ENCODE measurements at regions not wholly inside any gene's neighbourhood (a gene's known extent, or its start where the extent isn't known, plus 50 kb on each side); places are given as distances from the start of the nearest gene placed in this dataset.

- TF ChIP-seq CTCF (conservative IDR thresholded peaks at IDR 0.05; ENCODE audit: low read length) (no peak), EZH2phosphoT487 (IDR thresholded peaks at IDR 0.05; ENCODE audit: borderline replicate concordance, low read depth, low read length) (no peak)
- no peak overlapping the region for H3K4me2 ChIP-seq (ENCODE audit: low read length)
- H2AFZ ChIP-seq (ENCODE audit: low read length) = no peak overlapping the region
- no TSS peak for BruUV-seq (replicated peaks)
- no peaks in the 10 kb centered on the region for H3K9me2 ChIP-seq (ENCODE audit: insufficient read depth, low read length)
- no peak overlapping the region for H3K27ac ChIP-seq (ENCODE audit: low read depth, low read length, poor library complexity, severe bottlenecking)
- H3K9me3 ChIP-seq (ENCODE audit: low read length) = no peaks in the 10 kb centered on the region
- POLR2A ChIA-PET = interaction anchor here (0.7 to 1.3 kb wide), 3 partner anchors 9 to 596 kb away, joined by 3 to 4 read pairs (median 4); no protein-coding TSS in a partner anchor
- H3K4me3 ChIP-seq (ENCODE audit: low read depth, low read length, poor library complexity, severe bottlenecking) = no peak overlapping the region
- no peaks in the 10 kb centered on the region for H3K4me1 ChIP-seq (ENCODE audit: insufficient read depth, low read length, poor library complexity, severe bottlenecking)
- H3K79me2 ChIP-seq (ENCODE audit: insufficient read depth, low read depth, low read length) = no peaks in the 10 kb centered on the region
- intact Hi-C loops (cut with micrococcal nuclease; ENCODE audit: unreplicated experiment) = no loop called here
- H3K36me3 ChIP-seq (ENCODE audit: insufficient read depth, low read length) = no peaks in the 10 kb centered on the region
- no peak for DNase-seq (ENCODE audit: low spot score)
- CTCF ChIA-PET (ENCODE audit: unreplicated experiment) = no interaction called here
- no peaks in the 10 kb centered on the region for H4K20me1 ChIP-seq (ENCODE audit: insufficient read depth, low read length)
These were observed 416.2 kb upstream of the ADGRL4 start for GRCh38 chr1:79422726-79423125.

- no peaks in the 10 kb centered on the region for H3K9me3 ChIP-seq (ENCODE audit: low read length)
- H3K9me2 ChIP-seq (ENCODE audit: insufficient read depth, low read length) = no peaks in the 10 kb centered on the region
- no peaks in the 10 kb centered on the region for H4K20me1 ChIP-seq (ENCODE audit: insufficient read depth, low read length)
- CTCF ChIA-PET (ENCODE audit: unreplicated experiment) = no interaction called here
- no peak overlapping the region for H2AFZ ChIP-seq (ENCODE audit: low read length)
- TF ChIP-seq CTCF (conservative IDR thresholded peaks at IDR 0.05; ENCODE audit: low read length) = no peak
- TF ChIP-seq EZH2phosphoT487 (IDR thresholded peaks at IDR 0.05; ENCODE audit: borderline replicate concordance, low read depth, low read length) = no peak
- no peak overlapping the region for H3K4me3 ChIP-seq (ENCODE audit: low read depth, low read length, poor library complexity, severe bottlenecking)
- no peaks in the 10 kb centered on the region for H3K79me2 ChIP-seq (ENCODE audit: insufficient read depth, low read depth, low read length)
- no peaks in the 10 kb centered on the region for H3K36me3 ChIP-seq (ENCODE audit: insufficient read depth, low read length)
- POLR2A ChIA-PET = no interaction called here
- H3K4me2 ChIP-seq (ENCODE audit: low read length) = no peak overlapping the region
- no TSS peak for BruUV-seq (replicated peaks)
- intact Hi-C loops (cut with micrococcal nuclease; ENCODE audit: unreplicated experiment) = no loop called here
- no peaks in the 10 kb centered on the region for H3K4me1 ChIP-seq (ENCODE audit: insufficient read depth, low read length, poor library complexity, severe bottlenecking)
- no peak overlapping the region for H3K27ac ChIP-seq (ENCODE audit: low read depth, low read length, poor library complexity, severe bottlenecking)
- no peak for DNase-seq (ENCODE audit: low spot score)
These were observed 392.0 kb upstream of the ADGRL4 start for GRCh38 chr1:79398501-79398900.

- H3K4me1 ChIP-seq (ENCODE audit: insufficient read depth, low read length, poor library complexity, severe bottlenecking) = no peaks in the 10 kb centered on the region
- POLR2A ChIA-PET = no interaction called here
- BruUV-seq (replicated peaks) = no TSS peak
- no peaks in the 10 kb centered on the region for H3K9me2 ChIP-seq (ENCODE audit: insufficient read depth, low read length)
- no peak for DNase-seq (ENCODE audit: low spot score)
- intact Hi-C loops (cut with micrococcal nuclease; ENCODE audit: unreplicated experiment) = no loop called here
- TF ChIP-seq CTCF (conservative IDR thresholded peaks at IDR 0.05; ENCODE audit: low read length) = no peak
- no peak for TF ChIP-seq EZH2phosphoT487 (IDR thresholded peaks at IDR 0.05; ENCODE audit: borderline replicate concordance, low read depth, low read length)
- no peaks in the 10 kb centered on the region for H3K79me2 ChIP-seq (ENCODE audit: insufficient read depth, low read depth, low read length)
- no peaks in the 10 kb centered on the region for H3K9me3 ChIP-seq (ENCODE audit: low read length)
- H3K36me3 ChIP-seq (ENCODE audit: insufficient read depth, low read length) = no peaks in the 10 kb centered on the region
- H3K4me2 ChIP-seq (ENCODE audit: low read length) = no peak overlapping the region
- H4K20me1 ChIP-seq (ENCODE audit: insufficient read depth, low read length) = no peaks in the 10 kb centered on the region
- H2AFZ ChIP-seq (ENCODE audit: low read length) = no peak overlapping the region
- no peak overlapping the region for H3K27ac ChIP-seq (ENCODE audit: low read depth, low read length, poor library complexity, severe bottlenecking)
- CTCF ChIA-PET (ENCODE audit: unreplicated experiment) = no interaction called here
- no peak overlapping the region for H3K4me3 ChIP-seq (ENCODE audit: low read depth, low read length, poor library complexity, severe bottlenecking)
These were observed 390.4 kb upstream of the ADGRL4 start for GRCh38 chr1:79396901-79397300.
